HUES48 (cell line): ENCODE measurements at regions not wholly inside any gene's neighbourhood (a gene's known extent, or its start where the extent isn't known, plus 50 kb on each side); places are given as distances from the start of the nearest gene placed in this dataset.

Source experiments
- H3K27ac ChIP-seq: one replicate; pipeline ENCODE4 v1.7.0; 2013; ENCODE audit warnings: low read depth, low read length, inconsistent platforms
- H3K27me3 ChIP-seq: 2 replicates; pipeline ENCODE4 v1.6.1; 2013; ENCODE audit warnings: mild to moderate bottlenecking, low read length; ENCODE audit not compliant: control insufficient read depth, insufficient read depth
- H3K36me3 ChIP-seq: 2 replicates; pipeline ENCODE4 v1.6.1; 2013; ENCODE audit warnings: low read length; ENCODE audit not compliant: control insufficient read depth, insufficient read depth
- H3K4me1 ChIP-seq: 2 replicates; pipeline ENCODE4 v1.6.1; 2013; ENCODE audit warnings: mild to moderate bottlenecking, low read length; ENCODE audit not compliant: control insufficient read depth, insufficient read depth
- H3K4me3 ChIP-seq: 2 replicates; pipeline ENCODE4 v1.5.1; 2013; ENCODE audit warnings: mild to moderate bottlenecking, low read depth, low read length
- H3K9ac ChIP-seq: 2 replicates; pipeline ENCODE4 v1.6.1; 2013; ENCODE audit warnings: mild to moderate bottlenecking, low read depth, low read length, moderate library complexity
- H3K9me3 ChIP-seq: 2 replicates; pipeline ENCODE4 v1.6.1; 2013; ENCODE audit warnings: low read length; ENCODE audit not compliant: control insufficient read depth, insufficient read depth

DNA sequence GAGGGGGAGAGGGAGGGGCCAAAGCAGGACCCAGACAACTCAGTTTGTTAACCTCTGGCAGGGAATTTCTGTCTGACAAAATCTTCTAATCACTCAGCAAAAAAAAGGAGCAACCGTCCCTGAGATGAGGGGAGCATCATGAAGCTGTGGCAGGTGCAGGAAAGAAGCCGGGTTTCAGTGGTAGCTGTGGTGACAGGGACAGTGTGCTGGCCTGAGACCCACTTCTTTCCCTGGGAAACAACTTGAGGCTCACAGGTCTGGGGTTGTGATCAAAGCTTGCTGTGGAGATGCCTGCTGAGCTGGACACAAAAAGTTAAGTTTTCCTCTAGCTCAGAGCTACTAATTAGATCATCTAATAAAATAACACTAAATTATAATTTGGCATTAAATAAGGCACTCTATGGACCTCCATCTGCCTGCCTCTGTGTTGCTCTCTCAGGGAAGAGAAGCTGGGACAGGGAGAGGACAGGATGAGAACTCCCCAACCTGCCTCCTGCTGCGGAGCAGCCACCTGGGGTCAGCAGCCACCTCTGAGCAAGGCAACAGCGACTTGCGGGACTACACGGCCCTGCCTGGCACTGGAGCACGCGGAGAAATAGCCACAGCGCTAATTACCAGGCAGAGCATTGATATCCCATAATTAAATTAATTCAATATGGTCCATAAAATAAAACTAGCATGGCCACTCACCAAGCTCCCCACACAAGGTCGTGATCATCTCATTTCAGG lies 104.6 kb upstream of the TEX51 start:
- H3K36me3 ChIP-seq = no peaks in the 10 kb centered on the region
- no peak overlapping the region for H3K4me3 ChIP-seq
- no peaks in the 10 kb centered on the region for H3K27me3 ChIP-seq
- H3K4me1 ChIP-seq = no peaks in the 10 kb centered on the region
- no peaks in the 10 kb centered on the region for H3K9me3 ChIP-seq
- H3K9ac ChIP-seq = no peak overlapping the region
- H3K27ac ChIP-seq = no peak overlapping the region

GRCh38 chr2:126795656-126796055 lies 103.0 kb upstream of the TEX51 start:
- H3K4me3 ChIP-seq = no peak overlapping the region
- H3K9me3 ChIP-seq = no peaks in the 10 kb centered on the region
- H3K27ac ChIP-seq = no peak overlapping the region
- H3K9ac ChIP-seq = no peak overlapping the region
- H3K36me3 ChIP-seq = no peaks in the 10 kb centered on the region
- no peaks in the 10 kb centered on the region for H3K4me1 ChIP-seq
- no peaks in the 10 kb centered on the region for H3K27me3 ChIP-seq

DNA sequence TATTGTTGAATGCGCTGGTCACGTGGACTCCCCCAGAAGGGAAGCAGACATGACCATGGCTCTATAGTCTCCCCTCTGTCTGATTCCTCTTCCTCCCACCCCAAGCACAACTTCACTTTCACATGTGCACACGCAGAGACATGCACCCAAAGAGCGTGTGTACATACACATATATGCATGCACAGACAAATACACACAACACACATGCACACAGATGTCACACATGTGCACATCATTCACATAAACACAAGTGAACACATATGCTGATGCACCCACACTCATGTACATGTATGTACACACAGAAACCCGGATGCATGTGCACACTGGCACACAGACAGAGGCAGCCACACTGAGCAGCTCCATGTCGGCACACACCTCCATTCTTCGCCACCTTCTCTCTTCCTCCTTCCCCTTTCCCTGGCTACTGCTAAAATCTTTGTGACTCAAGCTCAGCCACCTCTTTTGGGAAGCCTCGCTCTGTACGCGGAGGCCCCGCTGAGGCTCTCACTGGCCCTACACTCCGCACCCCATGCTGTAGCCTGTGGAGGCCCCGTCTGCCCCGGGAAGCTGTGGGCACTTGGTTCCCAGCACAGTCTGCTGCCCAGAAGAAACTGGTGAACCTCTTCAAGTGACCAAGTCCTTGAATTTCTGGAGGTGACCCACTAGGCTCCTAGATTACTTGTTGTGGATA lies 101.6 kb upstream of the TEX51 start:
- Histone ChIP-seq H3K9ac (no peak overlapping the region), H3K4me3 (no peak overlapping the region), H3K27me3 (no peaks in the 10 kb centered on the region), H3K36me3 (no peaks in the 10 kb centered on the region), H3K9me3 (no peaks in the 10 kb centered on the region), H3K27ac (no peak overlapping the region), H3K4me1 (peaks cover 5% of the 10 kb centered on the region; the same call in 1 of the 2 replicates)

GRCh38 chr2:126797622-126798275 lies 100.9 kb upstream of the TEX51 start:
- H3K9me3 ChIP-seq = no peaks in the 10 kb centered on the region
- peaks cover 11% of the 10 kb centered on the region for H3K4me1 ChIP-seq
- H3K27me3 ChIP-seq = no peaks in the 10 kb centered on the region
- no peak overlapping the region for H3K27ac ChIP-seq
- H3K4me3 ChIP-seq = no peak overlapping the region
- H3K36me3 ChIP-seq = no peaks in the 10 kb centered on the region
- no peak overlapping the region for H3K9ac ChIP-seq

GRCh38 chr2:126798276-126799140 lies 100.2 kb upstream of the TEX51 start:
- no peaks in the 10 kb centered on the region for H3K27me3 ChIP-seq
- no peak overlapping the region for H3K27ac ChIP-seq
- no peaks in the 10 kb centered on the region for H3K9me3 ChIP-seq
- H3K4me1 ChIP-seq = peaks cover 14% of the 10 kb centered on the region
- no peaks in the 10 kb centered on the region for H3K36me3 ChIP-seq
- no peak overlapping the region for H3K4me3 ChIP-seq
- no peak overlapping the region for H3K9ac ChIP-seq

DNA sequence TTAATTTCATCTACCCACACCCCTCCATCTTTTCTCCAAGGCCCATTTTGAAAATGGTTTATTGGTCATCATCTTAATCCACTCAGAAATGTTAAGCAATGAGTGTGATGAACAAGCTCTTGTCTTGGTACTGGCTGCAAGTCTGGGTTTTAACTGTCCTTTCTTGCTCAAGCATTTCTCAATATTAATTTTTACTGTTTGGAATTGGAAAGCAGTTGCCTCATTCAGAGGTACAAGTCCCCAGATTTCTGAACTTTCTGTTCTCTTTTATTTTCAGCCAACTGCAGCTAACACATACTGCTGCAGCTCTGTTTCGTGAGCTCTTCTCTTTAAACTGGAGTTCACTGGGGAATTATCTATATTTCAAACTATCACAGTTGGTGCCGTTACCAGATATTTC lies 99.4 kb upstream of the TEX51 start:
- Histone ChIP-seq H3K4me1 (peaks cover 14% of the 10 kb centered on the region), H3K4me3 (no peak overlapping the region), H3K27ac (no peak overlapping the region), H3K27me3 (no peaks in the 10 kb centered on the region), H3K9ac (no peak overlapping the region), H3K36me3 (no peaks in the 10 kb centered on the region), H3K9me3 (no peaks in the 10 kb centered on the region)

GRCh38 chr2:126801473-126801872 lies 97.2 kb upstream of the TEX51 start:
- Histone ChIP-seq H3K36me3 (no peaks in the 10 kb centered on the region), H3K4me3 (no peak overlapping the region), H3K4me1 (peaks cover 14% of the 10 kb centered on the region), H3K27me3 (no peaks in the 10 kb centered on the region), H3K27ac (no peak overlapping the region), H3K9ac (no peak overlapping the region), H3K9me3 (no peaks in the 10 kb centered on the region)

GRCh38 chr2:126802316-126802715 lies 96.4 kb upstream of the TEX51 start:
- peaks cover 14% of the 10 kb centered on the region for H3K4me1 ChIP-seq
- H3K27ac ChIP-seq = no peak overlapping the region
- no peak overlapping the region for H3K9ac ChIP-seq
- H3K4me3 ChIP-seq = no peak overlapping the region
- no peaks in the 10 kb centered on the region for H3K36me3 ChIP-seq
- H3K27me3 ChIP-seq = no peaks in the 10 kb centered on the region
- no peaks in the 10 kb centered on the region for H3K9me3 ChIP-seq

- Histone ChIP-seq H3K27me3 (no peaks in the 10 kb centered on the region), H3K4me1 (peaks cover 14% of the 10 kb centered on the region), H3K4me3 (no peak overlapping the region), H3K36me3 (no peaks in the 10 kb centered on the region), H3K27ac (no peak overlapping the region), H3K9me3 (no peaks in the 10 kb centered on the region), H3K9ac (no peak overlapping the region)
Measured at GRCh38 chr2:126802774-126803433, 95.8 kb upstream of the TEX51 start.

DNA sequence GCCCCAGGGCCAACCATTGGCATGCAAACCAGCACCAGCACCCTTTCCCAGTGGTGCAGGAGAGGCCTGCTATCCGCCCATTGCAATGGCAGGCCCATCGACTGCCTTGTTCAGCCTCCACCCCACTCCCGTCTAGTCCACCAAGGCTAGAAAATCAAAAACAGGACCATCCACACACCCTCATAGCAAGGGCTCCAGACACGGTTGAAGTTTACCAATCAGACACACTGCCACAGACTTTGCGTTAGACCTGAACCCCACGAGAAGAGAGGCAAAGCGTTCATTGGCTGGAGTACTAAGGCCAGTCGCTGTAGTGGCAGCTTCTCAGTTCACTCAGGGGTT lies 95.3 kb upstream of the TEX51 start:
- Histone ChIP-seq H3K9ac (no peak overlapping the region), H3K4me1 (peaks cover 17% of the 10 kb centered on the region), H3K27me3 (no peaks in the 10 kb centered on the region), H3K4me3 (no peak overlapping the region), H3K27ac (no peak overlapping the region), H3K36me3 (no peaks in the 10 kb centered on the region), H3K9me3 (no peaks in the 10 kb centered on the region)
